SHP77 treated with DMSO at 0.1 percent for 48 hours (cell line): ENCODE measurements at regions not wholly inside any gene's neighbourhood (a gene's known extent, or its start where the extent isn't known, plus 50 kb on each side); places are given as distances from the start of the nearest gene placed in this dataset.

Experiments used
- DNase-seq: peaks from one replicate; lab custom pipeline; 2025; lab: John Stamatoyannopoulos, UW

GRCh38 chr12:107635139-107635538, 50.5 kb upstream of the PWP1 start:
- no peak for DNase-seq
